ENCODE measurements at regions not wholly inside any gene's neighbourhood (a gene's known extent, or its start where the extent isn't known, plus 50 kb on each side); places are given as distances from the start of the nearest gene placed in this dataset.

DNA sequence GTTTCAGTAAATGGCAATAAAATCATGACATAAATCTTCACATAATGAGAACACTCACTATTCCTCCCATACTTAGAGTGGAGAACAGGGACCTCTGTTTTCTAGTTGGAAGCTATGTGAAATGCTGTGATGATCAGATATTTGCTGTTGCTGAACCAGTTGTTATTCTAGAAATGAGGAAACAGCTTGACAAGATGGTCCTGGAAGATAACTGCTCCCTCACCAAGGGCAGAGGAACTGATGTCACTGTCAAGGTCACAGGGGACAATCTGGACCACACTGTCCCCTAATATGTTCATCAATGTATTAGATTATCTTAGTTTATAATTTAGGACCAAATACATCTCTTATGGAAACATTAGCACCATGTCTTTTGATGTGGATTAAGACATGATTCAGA lies 1173.3 kb downstream of the PCDH17 start:
- no peak for ATAC-seq
- no peak for DNase-seq

- no peak for ATAC-seq
- no peak for DNase-seq
Measured at GRCh38 chr13:58806401-58806800, 1174.9 kb downstream of the PCDH17 start.

- no peak for ATAC-seq
Measured at GRCh38 chr13:58823701-58824100, 1192.2 kb downstream of the PCDH17 start.

GRCh38 chr13:58827904-58828303 lies 1196.4 kb downstream of the PCDH17 start:
- no peak for DNase-seq
- ATAC-seq, result no peak

More at GRCh38 chr13:58823701-58824100, 1192.2 kb downstream of the PCDH17 start:
- no peak for DNase-seq

DNA sequence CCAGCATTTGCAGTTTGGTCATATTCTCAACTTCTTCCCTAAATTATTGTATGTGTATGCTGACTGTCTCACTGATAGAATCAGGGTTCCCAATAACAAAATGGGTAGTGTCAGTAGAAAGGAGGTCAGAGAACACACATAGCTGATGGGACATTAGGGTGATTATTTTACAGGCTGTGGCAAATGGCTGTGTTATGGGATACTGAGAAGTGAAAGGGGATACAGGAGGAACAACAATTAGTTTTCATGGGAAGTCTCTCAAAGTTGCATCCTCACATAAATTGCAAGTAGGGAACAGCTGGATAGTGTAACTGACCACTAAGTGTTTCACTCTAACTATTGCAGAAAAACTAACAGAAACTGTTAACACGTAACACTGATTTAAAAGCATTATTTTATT lies 1199.3 kb downstream of the PCDH17 start:
- DNase-seq, result no peak
- no peak for ATAC-seq

GRCh38 chr13:58838615-58839014 lies 1207.1 kb downstream of the PCDH17 start:
- DNase-seq, result no peak
- no peak for ATAC-seq

DNA sequence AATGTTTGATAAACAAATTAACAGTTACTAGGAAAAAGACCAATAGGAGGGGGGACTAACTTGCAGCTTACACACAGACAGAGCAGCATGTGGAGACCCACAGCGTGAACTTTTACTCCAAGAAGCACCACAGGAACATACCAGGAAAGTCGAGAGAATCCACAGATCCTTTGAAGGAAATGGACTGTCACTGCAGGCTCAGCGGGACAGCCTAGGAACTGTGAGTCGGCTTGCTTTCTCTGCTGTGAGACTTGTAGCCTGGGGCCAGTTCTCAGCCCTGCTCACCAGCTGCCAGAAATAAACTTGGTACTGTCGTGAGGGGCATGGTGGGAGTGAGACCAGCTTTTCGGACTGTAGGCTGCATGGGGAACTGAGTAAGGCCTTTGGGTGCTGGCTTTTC lies 1211.5 kb downstream of the PCDH17 start:
- ATAC-seq, result no peak
- DNase-seq, result no peak

DNA sequence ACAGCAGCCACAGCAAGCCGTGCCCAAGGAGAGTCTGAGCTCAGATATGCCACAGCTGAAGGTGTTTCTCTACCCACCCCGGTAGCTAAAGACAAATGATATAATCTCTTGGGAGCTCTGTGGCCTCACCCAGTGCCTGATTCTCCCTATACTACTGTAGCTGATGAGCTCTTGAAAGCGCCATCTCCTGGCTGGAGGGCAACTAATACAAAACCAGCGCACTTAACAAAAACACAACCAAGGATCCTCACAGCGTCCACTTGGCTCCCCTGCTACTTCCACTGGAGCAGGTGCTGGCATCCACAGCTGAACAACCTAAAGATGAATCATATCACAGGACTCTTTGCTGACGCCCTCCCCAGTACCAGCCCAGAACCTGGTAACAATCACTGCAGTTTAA lies 1212.0 kb downstream of the PCDH17 start:
- DNase-seq, result no peak
- ATAC-seq, result no peak

DNA sequence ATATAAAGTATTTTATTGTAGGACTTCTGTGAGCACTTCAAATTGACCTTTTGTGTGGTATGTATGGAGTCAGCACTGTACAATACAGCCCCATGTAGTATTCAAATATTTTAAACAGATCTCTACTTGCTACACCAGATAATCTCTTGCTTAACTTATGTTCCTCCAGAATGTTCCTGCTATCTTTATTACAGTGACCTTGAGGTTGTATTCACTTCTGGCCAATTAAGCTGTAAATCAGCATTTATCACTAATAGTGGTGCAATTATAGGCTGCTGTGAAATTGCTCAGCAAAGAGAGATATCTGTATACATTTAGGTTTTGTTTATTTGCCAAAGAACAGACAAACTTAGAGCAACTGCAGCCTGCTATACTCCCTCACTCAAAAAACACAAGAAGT lies 1218.6 kb downstream of the PCDH17 start:
- DNase-seq, result no peak
- ATAC-seq, result no peak

GRCh38 chr13:58852076-58852475 lies 1220.5 kb downstream of the PCDH17 start:
- no peak for ATAC-seq
- no peak for DNase-seq

DNA sequence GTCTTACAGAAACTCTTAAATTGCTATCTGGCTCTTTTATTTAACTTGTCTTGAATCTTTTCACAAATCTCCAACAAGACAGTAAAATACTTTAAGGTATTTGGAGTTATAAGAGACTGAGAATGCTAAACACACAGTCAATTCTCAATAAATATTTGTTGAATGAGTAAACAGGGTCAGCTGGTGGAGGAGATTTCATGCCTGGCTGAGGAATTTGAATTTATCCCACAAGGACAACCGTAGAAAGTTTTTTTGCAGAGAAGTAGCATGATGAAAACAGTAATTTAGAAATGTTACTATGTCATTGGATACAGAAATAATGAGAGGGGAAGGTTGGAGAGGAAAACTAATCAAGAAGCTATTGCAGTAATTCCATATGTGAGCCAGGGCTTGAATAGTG lies 1223.7 kb downstream of the PCDH17 start:
- ATAC-seq (no peak), DNase-seq (no peak)

DNA sequence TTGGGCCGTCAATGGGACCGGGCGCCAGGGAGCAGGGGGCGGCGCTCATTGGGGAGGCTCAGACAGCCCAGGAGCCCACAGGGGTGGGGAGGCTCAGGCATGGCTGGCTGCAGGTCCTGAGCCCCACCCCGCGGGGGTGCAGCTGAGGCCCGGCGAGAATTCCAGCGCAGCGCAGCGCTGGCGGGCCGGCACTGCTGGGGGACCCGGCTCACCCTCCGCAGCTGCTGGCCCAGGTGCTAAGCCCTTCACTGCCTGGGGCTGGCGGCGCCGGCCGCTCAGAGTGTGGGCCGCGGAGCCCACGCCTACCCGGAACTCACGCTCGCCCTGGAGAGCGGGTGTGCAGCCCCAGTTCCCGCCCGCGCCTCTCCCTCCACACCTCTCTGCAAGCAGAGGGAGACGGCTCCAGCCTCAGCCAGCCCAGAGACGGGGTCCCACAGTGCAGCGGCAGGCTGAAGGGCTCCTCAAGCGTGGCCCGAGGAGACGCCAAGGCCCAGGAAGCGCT lies 1227.4 kb downstream of the PCDH17 start:
- no peak for DNase-seq
- ATAC-seq, result no peak

DNA sequence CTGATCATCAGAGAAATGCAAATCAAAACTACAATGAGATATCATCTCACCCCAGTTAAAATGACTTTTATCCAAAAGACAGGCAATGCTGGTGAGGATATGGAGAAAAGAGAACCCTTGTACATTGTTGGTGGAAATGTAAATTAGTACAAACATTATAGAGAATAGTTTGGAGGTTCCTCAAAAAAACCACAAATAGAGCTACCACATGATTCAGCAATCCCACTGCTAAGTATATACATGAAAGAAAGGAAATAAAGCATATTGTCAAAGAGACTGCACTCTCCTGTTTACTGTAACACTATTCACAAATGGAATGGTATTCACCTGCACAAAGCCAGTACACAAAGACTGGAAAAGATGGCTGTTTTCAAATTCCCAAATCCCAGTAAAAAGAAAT lies 1233.7 kb downstream of the PCDH17 start:
- DNase-seq (no peak), ATAC-seq (no peak)

DNA sequence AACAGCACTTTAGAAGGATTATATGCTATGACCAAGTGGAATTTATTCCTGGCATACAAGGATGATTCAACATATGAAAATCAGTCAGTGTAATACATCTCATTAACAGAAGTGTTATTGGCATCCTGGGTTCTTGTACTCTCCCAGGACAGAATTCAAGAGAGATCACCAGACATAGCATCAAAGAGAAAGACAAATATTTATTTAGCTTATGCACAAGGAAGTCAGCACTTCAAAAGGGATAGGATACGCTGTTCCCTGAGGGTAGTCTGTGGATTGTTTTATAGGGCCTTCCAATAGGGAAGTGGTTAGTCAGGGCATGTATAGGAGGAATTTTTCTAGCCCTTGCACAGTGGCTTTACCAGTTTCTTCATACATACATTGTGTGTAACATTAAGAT lies 1238.0 kb downstream of the PCDH17 start:
- ATAC-seq, result no peak
- DNase-seq, result no peak

DNA sequence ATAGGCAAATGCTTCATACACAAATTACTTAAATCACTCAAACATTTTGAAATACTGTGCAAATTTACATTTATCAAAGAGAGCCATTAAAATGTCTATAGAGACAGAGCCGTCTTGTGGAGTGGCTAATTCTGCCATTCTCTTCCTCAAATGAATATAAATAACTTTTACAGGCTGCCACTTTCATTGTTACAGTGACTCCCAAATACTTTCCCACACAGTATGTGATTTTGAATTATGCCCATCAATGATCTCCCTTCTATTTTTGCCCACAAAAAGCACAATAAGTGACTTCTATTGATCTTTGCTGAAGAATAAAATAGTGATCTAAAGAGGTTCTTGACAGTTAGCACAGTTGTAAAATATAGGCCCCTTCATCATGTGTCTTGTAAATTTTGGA lies 1244.9 kb downstream of the PCDH17 start:
- DNase-seq (no peak), ATAC-seq (no peak)

- ATAC-seq, result no peak
Measured at GRCh38 chr13:58879114-58879513, 1247.6 kb downstream of the PCDH17 start.

DNA sequence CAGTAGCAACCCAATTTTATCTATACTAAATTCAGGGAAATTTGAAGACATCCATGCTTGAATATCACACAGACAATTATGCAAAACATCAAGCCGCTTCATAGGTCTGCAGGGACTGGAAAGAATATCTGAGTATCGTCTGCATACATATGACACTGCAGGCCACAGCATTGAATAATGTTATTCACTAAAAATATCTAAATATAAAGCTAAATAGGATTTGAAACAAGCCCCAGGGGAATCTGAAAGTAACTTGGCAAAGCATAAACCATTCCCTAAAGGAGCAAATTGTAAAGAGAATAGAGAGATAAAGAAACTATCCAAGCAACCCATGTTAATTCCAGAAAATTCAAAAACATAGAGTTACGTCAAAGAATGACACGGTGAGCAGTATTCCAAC lies 1251.0 kb downstream of the PCDH17 start:
- no peak for DNase-seq
- ATAC-seq, result no peak

More at GRCh38 chr13:58879114-58879513, 1247.6 kb downstream of the PCDH17 start:
- no peak for DNase-seq

GRCh38 chr13:58883405-58883804 lies 1251.9 kb downstream of the PCDH17 start:
- DNase-seq (no peak), ATAC-seq (no peak)

DNA sequence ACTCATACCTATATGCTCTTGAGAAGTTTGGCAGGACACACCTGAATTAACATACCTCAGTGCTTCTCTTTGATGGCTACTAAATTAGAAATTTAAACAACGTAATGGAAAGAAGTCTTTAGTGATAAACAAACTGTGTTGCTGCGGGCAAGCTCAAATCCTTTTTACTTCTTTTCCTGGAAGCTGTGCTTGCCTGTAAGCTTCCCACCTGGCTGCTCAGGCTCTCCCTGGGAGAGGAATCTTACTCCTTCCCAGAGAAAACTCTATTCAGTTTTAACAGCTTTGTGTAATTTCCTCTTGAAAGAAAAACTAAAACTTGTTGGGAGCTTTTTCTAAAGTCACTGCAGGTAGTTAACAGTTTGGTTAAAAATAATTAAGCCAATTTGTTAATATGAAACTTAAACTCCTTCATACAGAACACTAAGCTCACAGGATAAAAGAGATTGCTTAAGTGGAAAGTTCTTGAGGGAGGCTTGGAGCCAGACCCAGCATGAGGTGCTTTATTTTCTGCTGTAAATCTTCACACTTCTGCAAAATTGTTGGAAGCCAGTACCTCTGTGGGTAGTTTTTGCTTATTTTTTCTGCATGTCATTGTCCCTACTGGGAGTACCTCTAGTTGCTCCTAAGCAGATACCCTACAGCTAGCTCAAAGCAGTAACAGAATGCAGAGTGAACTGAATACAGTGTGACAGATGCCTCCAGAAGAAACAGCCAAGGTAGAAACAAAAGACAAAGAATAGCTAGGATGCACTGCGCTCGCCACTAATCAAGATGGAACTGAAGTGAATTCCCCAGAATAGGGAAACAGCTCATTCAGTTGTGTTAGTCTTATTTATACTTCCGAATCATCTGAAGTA lies 1253.0 kb downstream of the PCDH17 start:
- no peak for ATAC-seq
- DNase-seq, result no peak

GRCh38 chr13:58889474-58889873 lies 1257.9 kb downstream of the PCDH17 start:
- ATAC-seq (no peak), DNase-seq (no peak)

DNA sequence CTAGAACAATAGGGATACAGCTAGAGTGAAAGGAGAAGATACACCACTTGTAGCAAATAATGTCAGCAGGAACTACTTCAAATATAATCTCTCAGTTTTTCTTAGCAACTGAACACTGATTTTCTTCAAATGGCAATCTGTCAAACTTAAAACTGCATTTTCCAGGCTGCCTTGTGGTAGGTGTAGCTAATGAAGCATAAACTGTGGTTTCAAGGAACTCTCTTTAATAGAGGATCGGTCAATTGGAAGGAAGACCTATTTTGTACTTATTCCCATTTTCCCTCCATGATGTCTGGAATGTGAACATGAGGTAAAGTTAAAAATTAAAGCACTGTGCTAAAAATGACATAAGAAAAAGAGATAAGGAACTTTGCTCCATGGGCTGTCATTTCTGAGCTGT lies 1261.9 kb downstream of the PCDH17 start:
- no peak for ATAC-seq
- no peak for DNase-seq

DNA sequence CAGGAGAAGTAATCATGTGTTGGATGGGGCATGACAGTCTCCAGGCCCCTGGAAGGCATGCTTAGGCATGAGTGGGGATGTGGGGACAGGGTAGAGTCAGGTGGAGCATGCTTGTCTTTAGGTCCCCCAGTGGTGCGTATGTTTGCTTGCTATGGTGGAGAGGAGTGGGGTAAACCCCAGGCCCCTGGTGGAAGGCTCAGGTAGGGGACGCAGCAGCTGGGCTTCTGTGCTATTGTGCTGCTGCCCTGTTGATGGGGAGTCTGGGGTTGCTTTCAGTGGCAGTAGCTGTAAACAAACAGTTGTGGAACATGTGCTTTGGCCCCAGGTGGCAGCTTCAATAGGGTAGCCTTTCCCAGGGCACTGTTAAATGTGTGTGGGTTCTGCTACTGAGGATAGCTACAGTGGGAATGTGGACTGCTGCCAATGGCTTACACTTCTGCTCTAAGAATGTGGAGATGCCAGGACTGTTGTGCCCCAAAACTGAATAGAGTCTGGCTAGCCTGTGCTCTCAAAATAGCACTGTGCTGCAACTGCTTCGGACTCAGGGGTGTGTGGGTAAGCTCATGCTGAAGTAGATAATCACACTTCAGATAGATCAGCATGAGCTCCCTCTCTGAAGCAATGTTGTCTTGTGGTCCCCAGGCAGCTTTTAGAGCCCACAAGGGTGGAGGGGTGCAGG lies 1257.3 kb downstream of the DIAPH3 start:
- DNase-seq (no peak), ATAC-seq (no peak)

DNA sequence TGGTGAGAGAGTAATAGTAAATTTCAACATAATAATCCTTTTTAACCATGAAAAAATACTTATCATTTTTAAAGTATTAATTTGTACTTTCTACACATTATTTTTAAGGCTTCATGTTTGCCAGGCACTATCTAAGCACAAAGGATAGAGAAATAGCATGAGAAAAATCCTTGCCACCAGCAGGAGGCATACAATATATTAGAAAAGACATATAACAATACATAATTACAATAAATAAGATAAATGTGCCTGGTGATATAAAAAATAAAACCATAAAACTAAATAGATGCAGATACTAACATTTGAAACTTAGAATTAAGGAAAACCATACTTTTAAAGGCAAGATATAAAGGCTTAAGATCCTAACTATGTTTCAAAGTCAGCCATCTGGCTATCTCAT lies 1256.4 kb downstream of the DIAPH3 start:
- DNase-seq (no peak), ATAC-seq (no peak)

All from stimulated activated naive CD8-positive, alpha-beta T cell treated with anti-CD3 and anti-CD28 coated beads, Interleukin-15, Interleukin-2, amounts not matched to agents 100 U/mL and 50 U/mL, for 24 hours (primary cell).